Peyer's patch (tissue), 4 donors: ENCODE measurements at regions not wholly inside any gene's neighbourhood (a gene's known extent, or its start where the extent isn't known, plus 50 kb on each side); places are given as distances from the start of the nearest gene placed in this dataset.

ENCODE experiments used
- DNase-seq, 3 donors: peaks; one replicate each; pipeline ENCODE4 v3.0.0-alpha.2; 2017 to 2019
- H3K27ac ChIP-seq, 4 donors: fragments of 200-600 bp; sonication (generic); one replicate each; pipeline ENCODE4 v1.5.1; 2016 to 2019
- H3K27me3 ChIP-seq, 2 donors: fragments of 200-600 bp; sonication (generic); one replicate each; pipeline ENCODE4 v1.5.1; 2019
- H3K36me3 ChIP-seq, 3 donors: fragments of 200-600 bp; sonication (generic); one replicate each; pipeline ENCODE4 v1.5.1; 2016 to 2019
- H3K4me1 ChIP-seq, 4 donors: fragments of 200-600 bp; sonication (generic); one replicate each; pipeline ENCODE4 v1.5.1; 2016 to 2019
- H3K4me3 ChIP-seq, 4 donors: fragments of 200-600 bp; sonication (generic); 1 replicate in 3 of 4; 2 replicates in 1 of 4; pipeline ENCODE4 v1.5.1; 2016 to 2019; ENCODE audit warnings: mild to moderate bottlenecking in 1 of 4
- H3K9me3 ChIP-seq, 4 donors: fragments of 200-600 bp; sonication (generic); one replicate each; pipeline ENCODE4 v1.5.1; 2016 to 2019; ENCODE audit warnings: mild to moderate bottlenecking in 1 of 4
- CTCF ChIP-seq, 6 experiments: fragments of 450-650 bp in 4 of 6; fragments of 200-600 bp in 2 of 6; sonication (generic) in 1 of 6; IDR thresholded peaks; one replicate each; pipeline ENCODE4 v1.5.1; 2017 to 2019; ENCODE audit warnings: antibody characterized with exemption in 6 of 6, mild to moderate bottlenecking in 3 of 6, moderate library complexity in 1 of 6
- POLR2A ChIP-seq, 2 donors: fragments of 450-650 bp; IDR thresholded peaks; one replicate each; pipeline ENCODE4 v1.5.1; 2017; ENCODE audit warnings: antibody characterized with exemption in 2 of 2, mild to moderate bottlenecking in 2 of 2, moderate library complexity in 2 of 2

- Histone ChIP-seq H3K9me3 (no peaks in the 10 kb centered on the region), H3K36me3 (no peaks in the 10 kb centered on the region), H3K4me1 (no peaks in the 10 kb centered on the region), H3K4me3 (no peak overlapping the region), H3K27me3 (no peaks in the 10 kb centered on the region), H3K27ac (no peak overlapping the region)
- no peak for DNase-seq
- TF ChIP-seq POLR2A (IDR thresholded peaks at IDR 0.05) (no peak), CTCF (IDR thresholded peaks at IDR 0.05) (no peak)
Measured at GRCh38 chr1:214882616-214883015, 199.9 kb upstream of the KCNK2 start.

GRCh38 chr1:214895011-214895600 lies 187.4 kb upstream of the KCNK2 start:
- Histone ChIP-seq H3K4me1 (no peaks in the 10 kb centered on the region), H3K27ac (no peak overlapping the region)

GRCh38 chr1:214896921-214897320 lies 185.6 kb upstream of the KCNK2 start:
- Histone ChIP-seq H3K27ac (no peak overlapping the region), H3K9me3 (no peaks in the 10 kb centered on the region), H3K36me3 (no peaks in the 10 kb centered on the region), H3K27me3 (no peaks in the 10 kb centered on the region), H3K4me3 (no peak overlapping the region), H3K4me1 (no peaks in the 10 kb centered on the region)
- no peak for DNase-seq
- TF ChIP-seq CTCF (IDR thresholded peaks at IDR 0.05) (no peak), POLR2A (IDR thresholded peaks at IDR 0.05) (no peak)

More at GRCh38 chr1:214895011-214895600, 187.4 kb upstream of the KCNK2 start:
- no peaks in the 10 kb centered on the region for H3K27me3 ChIP-seq
- H3K4me3 ChIP-seq = no peak overlapping the region
- TF ChIP-seq CTCF (IDR thresholded peaks at IDR 0.05) (no peak), POLR2A (IDR thresholded peaks at IDR 0.05) (no peak)
- DNase-seq = no peak
- no peaks in the 10 kb centered on the region for H3K36me3 ChIP-seq
- H3K9me3 ChIP-seq = no peaks in the 10 kb centered on the region

GRCh38 chr1:214897581-214897980 lies 185.0 kb upstream of the KCNK2 start:
- no peak for DNase-seq
- TF ChIP-seq CTCF (IDR thresholded peaks at IDR 0.05) (no peak), POLR2A (IDR thresholded peaks at IDR 0.05) (no peak)
- Histone ChIP-seq H3K27ac (no peak overlapping the region), H3K9me3 (no peaks in the 10 kb centered on the region), H3K27me3 (no peaks in the 10 kb centered on the region), H3K4me1 (no peaks in the 10 kb centered on the region), H3K4me3 (no peak overlapping the region), H3K36me3 (no peaks in the 10 kb centered on the region)

- H3K4me3 ChIP-seq = no peak overlapping the region
- no peaks in the 10 kb centered on the region for H3K9me3 ChIP-seq
- no peak for DNase-seq
- TF ChIP-seq POLR2A (IDR thresholded peaks at IDR 0.05) = no peak
- no peak for TF ChIP-seq CTCF (IDR thresholded peaks at IDR 0.05)
- H3K27me3 ChIP-seq = no peaks in the 10 kb centered on the region
- no peaks in the 10 kb centered on the region for H3K4me1 ChIP-seq
- no peak overlapping the region for H3K27ac ChIP-seq
- H3K36me3 ChIP-seq = no peaks in the 10 kb centered on the region
Measured at GRCh38 chr1:214898161-214898560, 184.4 kb upstream of the KCNK2 start.

- Histone ChIP-seq H3K27me3 (no peaks in the 10 kb centered on the region), H3K36me3 (no peaks in the 10 kb centered on the region), H3K4me1 (no peaks in the 10 kb centered on the region), H3K27ac (no peak overlapping the region), H3K4me3 (no peak overlapping the region), H3K9me3 (no peaks in the 10 kb centered on the region)
- no peak for DNase-seq
- no peak for TF ChIP-seq POLR2A (IDR thresholded peaks at IDR 0.05)
- TF ChIP-seq CTCF (IDR thresholded peaks at IDR 0.05) = no peak
Measured at GRCh38 chr1:214898718-214899117, 183.8 kb upstream of the KCNK2 start.
